ENCODE measurements at regions not wholly inside any gene's neighbourhood (a gene's known extent, or its start where the extent isn't known, plus 50 kb on each side); places are given as distances from the start of the nearest gene placed in this dataset.

GRCh38 chr1:87506147-87506546, 177.5 kb downstream of the LMO4 start:
- TF ChIP-seq POLR2A (IDR thresholded peaks at IDR 0.05) (no peak), CTCF (IDR thresholded peaks at IDR 0.05) (no peak)
